Gastrocnemius medialis (tissue), 4 donors: ENCODE measurements at regions not wholly inside any gene's neighbourhood (a gene's known extent, or its start where the extent isn't known, plus 50 kb on each side); places are given as distances from the start of the nearest gene placed in this dataset.

Experiments used
- POLR2A ChIP-seq, 2 donors: fragments of 450-650 bp; IDR thresholded peaks; one replicate each; pipeline ENCODE4 v1.6.1; 2017; ENCODE audit warnings: antibody characterized with exemption in 2 of 2, mild to moderate bottlenecking in 2 of 2, moderate library complexity in 2 of 2
- TF ChIP-seq, protein P1 (sequence below), 5 experiments: fragments of 450-650 bp in 3 of 5; fragments of 200-600 bp in 2 of 5; sonication (generic) in 2 of 5; IDR thresholded peaks in 4 of 5; conservative IDR thresholded peaks in 1 of 5; 1 replicate in 4 of 5; 2 replicates in 1 of 5; pipeline ENCODE4 v1.5.1; 2016 to 2019; ENCODE audit warnings: antibody characterized with exemption in 5 of 5, mild to moderate bottlenecking in 3 of 5, moderate library complexity in 3 of 5

DNA sequence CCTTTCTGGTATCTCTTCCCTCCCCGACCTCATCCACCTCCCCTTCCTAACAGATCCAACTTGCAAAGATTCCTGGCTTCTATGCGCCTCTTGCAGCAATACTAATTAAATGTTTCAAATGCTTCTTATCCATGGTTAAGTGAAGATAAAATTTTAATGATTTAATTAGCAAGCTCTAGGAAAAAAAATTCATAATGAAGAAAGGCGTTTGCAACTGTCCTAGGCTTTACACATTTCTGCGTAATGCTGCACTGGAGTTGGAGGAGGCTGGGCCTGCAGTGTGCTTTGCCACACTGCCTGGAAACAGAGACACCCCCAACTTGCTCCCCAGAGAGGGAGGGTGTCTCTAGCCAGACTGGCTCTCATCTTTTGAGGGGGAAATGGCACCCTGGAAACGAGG lies 123.9 kb upstream of the CARD11 start:
- TF ChIP-seq, protein P1, sequence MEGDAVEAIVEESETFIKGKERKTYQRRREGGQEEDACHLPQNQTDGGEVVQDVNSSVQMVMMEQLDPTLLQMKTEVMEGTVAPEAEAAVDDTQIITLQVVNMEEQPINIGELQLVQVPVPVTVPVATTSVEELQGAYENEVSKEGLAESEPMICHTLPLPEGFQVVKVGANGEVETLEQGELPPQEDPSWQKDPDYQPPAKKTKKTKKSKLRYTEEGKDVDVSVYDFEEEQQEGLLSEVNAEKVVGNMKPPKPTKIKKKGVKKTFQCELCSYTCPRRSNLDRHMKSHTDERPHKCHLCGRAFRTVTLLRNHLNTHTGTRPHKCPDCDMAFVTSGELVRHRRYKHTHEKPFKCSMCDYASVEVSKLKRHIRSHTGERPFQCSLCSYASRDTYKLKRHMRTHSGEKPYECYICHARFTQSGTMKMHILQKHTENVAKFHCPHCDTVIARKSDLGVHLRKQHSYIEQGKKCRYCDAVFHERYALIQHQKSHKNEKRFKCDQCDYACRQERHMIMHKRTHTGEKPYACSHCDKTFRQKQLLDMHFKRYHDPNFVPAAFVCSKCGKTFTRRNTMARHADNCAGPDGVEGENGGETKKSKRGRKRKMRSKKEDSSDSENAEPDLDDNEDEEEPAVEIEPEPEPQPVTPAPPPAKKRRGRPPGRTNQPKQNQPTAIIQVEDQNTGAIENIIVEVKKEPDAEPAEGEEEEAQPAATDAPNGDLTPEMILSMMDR (IDR thresholded peaks at IDR 0.05 in 4 of 5, conservative IDR thresholded peaks at IDR 0.05 in 1 of 5), result no peak
- TF ChIP-seq POLR2A (IDR thresholded peaks at IDR 0.05), result no peak
